DMS153 (cell line): ENCODE measurements at regions not wholly inside any gene's neighbourhood (a gene's known extent, or its start where the extent isn't known, plus 50 kb on each side); places are given as distances from the start of the nearest gene placed in this dataset.

ENCODE experiments used
- DNase-seq: peaks from one replicate; lab custom pipeline; 2025; lab: John Stamatoyannopoulos, UW

GRCh38 chr11:15875943-15876342 lies 480.4 kb downstream of the SOX6 start:
- no peak for DNase-seq

- no peak for DNase-seq
Measured at GRCh38 chr11:15878756-15879155, 477.6 kb downstream of the SOX6 start.

- no peak for DNase-seq
Measured at GRCh38 chr11:15880291-15880690, 476.1 kb downstream of the SOX6 start.

GRCh38 chr11:15882876-15883454 lies 473.4 kb downstream of the SOX6 start:
- no peak for DNase-seq

GRCh38 chr11:15883455-15883920 lies 472.9 kb downstream of the SOX6 start:
- no peak for DNase-seq

- DNase-seq = no peak
Measured at GRCh38 chr11:15884141-15884540, 472.2 kb downstream of the SOX6 start.

GRCh38 chr11:15884777-15885540 lies 471.4 kb downstream of the SOX6 start:
- DNase-seq = no peak

GRCh38 chr11:15885854-15886253 lies 470.5 kb downstream of the SOX6 start:
- no peak for DNase-seq

GRCh38 chr11:15886299-15886698 lies 470.0 kb downstream of the SOX6 start:
- DNase-seq = no peak

- no peak for DNase-seq
Measured at GRCh38 chr11:15886866-15887265, 469.5 kb downstream of the SOX6 start.

- DNase-seq = no peak
Measured at GRCh38 chr11:15888556-15889345, 467.6 kb downstream of the SOX6 start.

- no peak for DNase-seq
Measured at GRCh38 chr11:15889363-15890030, 466.8 kb downstream of the SOX6 start.

- DNase-seq = no peak
Measured at GRCh38 chr11:15890031-15890713, 466.2 kb downstream of the SOX6 start.

- DNase-seq = peak; percentile 26
Measured at GRCh38 chr11:15893080-15893492, 463.3 kb downstream of the SOX6 start.

GRCh38 chr11:15896026-15896425 lies 460.3 kb downstream of the SOX6 start:
- DNase-seq = no peak

GRCh38 chr11:15896530-15896929 lies 459.8 kb downstream of the SOX6 start:
- DNase-seq = no peak

GRCh38 chr11:15897211-15897960 lies 459.0 kb downstream of the SOX6 start:
- no peak for DNase-seq

- no peak for DNase-seq
Measured at GRCh38 chr11:15901054-15901453, 455.3 kb downstream of the SOX6 start.

GRCh38 chr11:15901790-15902189 lies 454.6 kb downstream of the SOX6 start:
- DNase-seq = peak; percentile 40

GRCh38 chr11:15903246-15903645 lies 453.1 kb downstream of the SOX6 start:
- no peak for DNase-seq
